CMK (cell line): ENCODE measurements at regions not wholly inside any gene's neighbourhood (a gene's known extent, or its start where the extent isn't known, plus 50 kb on each side); places are given as distances from the start of the nearest gene placed in this dataset.

ENCODE experiments used
- DNase-seq: peaks from one replicate; pipeline ENCODE4 v3.0.0-alpha.2; 2010; ENCODE audit warnings: low read depth

- DNase-seq = no peak
These were observed 398.9 kb upstream of the ZNF507 start for GRCh38 chr19:31946491-31946890.

DNA sequence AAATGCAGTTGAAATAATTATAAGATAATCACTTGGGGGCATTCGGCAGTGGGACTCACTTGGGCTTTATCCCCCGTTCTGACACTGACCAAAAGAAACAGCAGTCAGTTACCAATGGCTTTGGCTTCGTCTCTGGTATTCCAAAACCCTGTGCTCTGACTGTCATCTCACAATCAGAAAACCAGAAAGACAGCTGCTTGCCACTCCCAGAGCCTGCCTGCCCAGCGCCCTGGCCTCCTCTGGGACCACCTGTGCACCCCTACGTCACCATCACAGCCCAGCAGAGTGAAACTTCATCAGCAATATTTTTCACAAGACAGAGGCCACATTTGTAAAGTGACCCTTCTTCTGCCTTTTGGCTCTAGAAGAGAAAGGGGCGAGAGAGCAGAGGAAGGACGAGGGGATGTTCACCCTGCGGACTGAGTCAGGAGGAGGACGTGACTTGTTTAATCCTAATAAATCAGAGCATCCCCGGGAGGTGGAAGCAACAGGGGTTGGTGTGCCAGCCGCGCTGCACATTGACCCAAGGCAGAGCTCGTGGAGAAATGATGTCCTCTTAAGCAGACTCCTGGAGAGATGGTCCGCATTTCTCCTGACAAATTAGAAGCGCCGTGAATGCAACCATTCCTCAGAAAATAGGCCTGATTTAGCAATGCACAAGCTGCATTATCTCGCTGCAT is 397.8 kb upstream of the ZNF507 start:
- DNase-seq = no peak

- DNase-seq = no peak
These were observed 392.7 kb upstream of the ZNF507 start for GRCh38 chr19:31952693-31953092.

DNA sequence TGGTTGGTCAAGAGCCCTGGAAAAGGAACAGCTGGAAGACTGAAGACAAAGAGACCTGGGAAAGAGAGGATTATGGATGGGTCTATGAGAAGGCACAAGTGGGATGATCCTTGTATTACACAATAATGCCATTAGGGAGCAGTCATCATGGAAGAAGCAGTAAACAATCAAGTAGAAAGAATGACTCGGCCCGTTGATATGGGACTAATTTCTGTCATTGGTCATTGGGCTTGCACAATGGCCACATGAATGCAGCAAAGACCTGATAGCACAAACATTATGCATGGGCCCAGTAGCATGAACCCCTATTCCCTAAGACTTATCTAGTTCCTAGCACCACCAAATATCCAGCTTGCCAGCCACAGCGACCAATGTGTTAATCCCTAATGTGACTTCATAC is 390.3 kb upstream of the ZNF507 start:
- DNase-seq = no peak

GRCh38 chr19:31955884-31956283 is 389.5 kb upstream of the ZNF507 start:
- no peak for DNase-seq

DNA sequence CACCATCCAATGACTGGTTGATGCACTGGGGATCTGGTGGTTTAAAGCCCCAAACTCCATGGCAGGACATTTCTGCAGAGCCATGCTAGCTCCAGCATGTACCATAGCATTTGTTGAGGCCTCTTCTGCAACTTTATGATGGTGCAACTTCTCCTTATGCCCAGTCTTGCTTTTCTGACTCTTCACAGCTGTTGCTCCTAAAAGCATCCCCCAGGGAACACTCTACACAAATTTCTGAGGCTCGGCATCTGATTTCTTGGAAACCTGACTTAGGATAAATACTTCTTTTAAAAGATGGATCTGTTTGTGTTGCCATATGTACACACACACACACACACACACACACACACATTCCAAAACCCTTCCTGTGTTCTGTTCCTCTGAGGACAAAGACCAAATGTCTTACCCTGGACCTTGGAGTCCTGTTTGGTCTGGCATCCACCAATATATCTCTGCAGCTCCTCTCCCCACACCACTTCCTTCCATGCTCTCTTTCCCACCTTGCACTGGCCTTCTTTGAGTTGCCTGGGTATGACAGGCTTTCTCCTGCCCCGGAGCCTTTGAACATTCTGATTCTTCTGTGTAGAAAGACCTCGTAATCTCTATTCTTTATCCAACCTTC is 388.5 kb upstream of the ZNF507 start:
- DNase-seq = no peak

GRCh38 chr19:31957711-31958110 is 387.7 kb upstream of the ZNF507 start:
- no peak for DNase-seq

GRCh38 chr19:31959527-31960018 is 385.8 kb upstream of the ZNF507 start:
- DNase-seq = no peak

DNA sequence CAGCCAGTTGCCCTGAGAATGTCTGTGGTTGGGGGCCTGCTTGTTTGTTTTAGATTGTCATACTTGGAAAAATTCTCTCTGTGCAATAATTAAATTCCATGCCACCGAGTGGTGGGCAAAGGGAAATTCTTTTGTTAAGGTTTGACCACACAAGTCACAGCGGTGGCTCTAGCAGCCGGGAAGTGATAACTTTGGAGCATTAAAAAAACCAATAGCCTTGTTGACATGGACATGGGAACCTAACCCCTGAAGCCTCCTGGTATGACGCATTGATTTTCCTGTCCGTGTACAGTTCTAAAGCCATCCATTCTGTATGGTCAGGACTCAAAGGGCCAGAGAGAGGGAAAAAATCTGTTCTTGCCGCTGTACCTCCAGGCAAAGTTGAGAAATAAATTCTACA is 384.9 kb upstream of the ZNF507 start:
- DNase-seq = no peak

- no peak for DNase-seq
These were observed 384.2 kb upstream of the ZNF507 start for GRCh38 chr19:31961191-31961590.

DNA sequence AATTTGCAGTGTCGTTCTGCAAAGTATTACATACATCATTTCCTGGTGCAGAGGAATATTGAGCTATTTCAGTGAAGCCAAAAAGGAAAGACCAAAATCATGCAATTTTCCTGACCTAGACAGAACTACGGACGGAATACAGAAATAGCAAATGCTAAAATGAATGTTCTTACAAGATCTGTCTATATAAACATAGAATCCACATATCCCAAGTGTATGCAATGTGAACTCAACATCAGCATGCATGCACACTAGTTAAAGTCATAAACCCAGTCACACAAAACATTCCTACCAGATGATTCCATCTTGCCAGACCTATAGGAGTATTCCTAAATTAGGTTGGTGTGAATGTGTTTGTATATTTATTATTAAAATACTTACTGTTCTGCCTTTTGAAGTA is 383.7 kb upstream of the ZNF507 start:
- no peak for DNase-seq

DNA sequence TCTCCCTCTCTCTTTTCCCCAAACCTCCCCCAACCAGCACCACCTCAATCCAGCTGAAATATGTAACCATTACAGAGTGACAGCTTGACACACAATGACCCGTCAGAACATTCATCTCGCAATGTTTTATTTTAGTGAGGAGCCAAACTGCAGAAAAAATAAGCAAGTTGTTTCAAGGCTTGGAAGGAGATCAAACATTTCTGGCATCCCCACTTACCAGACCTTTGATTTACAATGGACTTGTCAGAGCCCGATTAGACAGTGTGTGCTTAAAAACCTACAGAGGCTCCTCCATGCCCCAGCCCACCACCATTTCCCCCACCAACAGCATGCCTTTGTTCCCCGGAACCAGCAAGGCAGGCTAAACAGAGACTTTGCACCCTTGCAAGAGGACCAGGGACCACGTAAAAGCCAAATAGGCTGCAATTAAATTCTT is 382.8 kb upstream of the ZNF507 start:
- DNase-seq = no peak

DNA sequence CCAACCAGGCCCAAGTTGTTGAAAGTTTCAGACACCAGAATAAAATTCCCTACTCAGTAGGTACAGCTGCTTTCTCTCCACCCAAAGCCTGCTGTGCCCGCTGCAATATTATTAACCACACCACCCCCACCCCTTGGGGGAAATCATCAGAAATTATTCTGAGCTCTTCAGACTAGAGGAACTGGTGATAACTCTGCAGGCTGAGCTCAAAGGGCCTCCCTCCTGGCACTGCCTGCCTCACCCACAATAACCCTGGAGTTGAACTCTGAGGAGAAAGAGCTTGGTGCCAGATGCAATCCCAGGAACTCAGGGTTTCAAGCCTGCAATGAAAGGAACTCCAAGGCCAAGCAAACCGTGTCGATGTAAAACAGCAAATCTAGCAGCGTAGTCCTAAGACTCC is 381.7 kb upstream of the ZNF507 start:
- DNase-seq = no peak

DNA sequence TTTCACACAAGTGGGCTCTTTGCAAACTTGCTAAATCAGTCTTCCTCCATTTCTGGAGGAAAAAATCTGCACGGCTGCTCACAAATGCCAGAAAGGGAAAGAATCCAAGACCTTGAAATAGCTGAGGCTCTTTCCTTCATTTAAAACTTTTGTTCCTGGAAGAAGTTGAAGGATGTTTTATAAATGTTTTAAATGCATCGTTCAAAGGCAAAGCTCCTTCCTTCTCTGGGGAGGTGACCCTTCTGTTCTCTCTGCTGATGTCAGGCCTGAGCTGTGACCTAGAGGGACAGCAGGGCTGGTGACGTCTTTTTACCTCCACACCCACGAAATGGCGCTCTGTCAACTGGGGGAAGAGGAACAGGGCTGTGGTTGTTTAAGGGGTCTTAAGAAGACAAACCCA is 376.4 kb upstream of the ZNF507 start:
- no peak for DNase-seq

GRCh38 chr19:31970027-31970461 is 375.4 kb upstream of the ZNF507 start:
- DNase-seq = no peak

DNA sequence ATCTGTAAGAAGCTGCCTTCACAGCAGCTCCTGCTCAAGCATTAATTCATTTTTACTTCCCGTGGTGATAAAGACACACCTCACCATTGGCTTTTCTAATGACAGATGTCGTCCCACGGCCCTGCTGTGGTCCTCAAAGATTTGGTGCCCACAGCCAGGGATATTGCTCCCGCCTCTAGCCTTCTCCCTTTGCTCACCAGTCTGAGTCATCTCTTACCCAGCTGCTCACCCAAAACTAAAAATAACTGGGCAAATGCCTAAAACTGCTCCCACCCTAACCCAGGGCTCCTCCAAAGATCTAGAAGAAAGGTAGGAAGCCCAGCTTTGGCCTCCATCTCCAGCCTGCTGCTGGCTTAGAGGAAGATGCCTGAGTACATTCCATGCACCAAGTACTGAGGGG is 371.1 kb upstream of the ZNF507 start:
- no peak for DNase-seq

DNA sequence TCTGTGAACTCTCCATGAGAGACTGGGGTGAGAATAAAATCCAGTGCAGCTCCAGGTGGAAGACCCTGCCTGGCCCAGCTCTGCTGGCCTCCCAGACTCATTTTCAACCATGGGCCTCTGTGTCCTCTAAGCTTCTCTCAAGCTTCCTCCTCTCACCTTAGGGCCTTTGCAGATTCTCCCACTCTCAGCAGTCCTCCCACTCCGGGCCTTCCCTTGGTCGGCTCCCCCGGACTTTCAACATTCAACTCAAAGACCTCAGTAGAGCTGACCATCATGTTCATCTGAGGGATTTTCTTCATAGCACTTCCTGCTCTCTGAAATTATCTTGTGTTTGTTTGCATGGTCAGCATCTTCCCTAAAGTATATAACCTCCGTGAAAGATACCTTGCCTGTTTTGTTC is 370.5 kb upstream of the ZNF507 start:
- DNase-seq = no peak

GRCh38 chr19:31975461-31975860 is 369.9 kb upstream of the ZNF507 start:
- DNase-seq = no peak

- DNase-seq = no peak
These were observed 368.5 kb upstream of the ZNF507 start for GRCh38 chr19:31976775-31977536.

- DNase-seq = no peak
These were observed 366.0 kb upstream of the ZNF507 start for GRCh38 chr19:31979362-31979761.

GRCh38 chr19:31979949-31980670 is 365.3 kb upstream of the ZNF507 start:
- DNase-seq = no peak

DNA sequence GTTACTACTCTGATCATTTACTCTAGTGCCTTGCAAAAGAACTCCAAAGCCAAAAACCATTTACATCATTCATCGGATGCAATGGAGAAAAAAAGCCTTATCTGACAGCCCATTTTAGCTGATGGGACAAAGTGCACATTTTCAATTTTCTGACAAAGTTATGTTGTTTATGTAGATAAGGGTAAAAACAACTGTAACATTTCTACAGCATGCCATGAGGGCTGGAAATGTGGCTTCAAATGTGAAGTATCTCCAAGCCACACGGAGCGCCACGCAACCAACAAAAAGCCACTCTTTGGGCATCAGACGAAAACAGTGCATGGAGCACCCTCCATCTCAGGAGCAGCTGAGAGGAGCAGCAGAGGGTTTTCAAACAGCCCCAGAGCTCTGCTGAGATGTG is 364.6 kb upstream of the ZNF507 start:
- DNase-seq = no peak
